Endothelial cell of umbilical vein (primary cell): ENCODE measurements at regions not wholly inside any gene's neighbourhood (a gene's known extent, or its start where the extent isn't known, plus 50 kb on each side); places are given as distances from the start of the nearest gene placed in this dataset.

Experiments
- BruUV-seq: library from RNA; stranded (reverse); fragments of 400-500 nt; replicated peaks from 2 replicates; lab custom pipeline; 2021; lab: Mats Ljungman, UMichigan
- CTCF ChIA-PET: fragments of 300-600, 350-600 bp; sonication (Branson Sonifier 250); formaldehyde crosslinking; loops from one replicate; lab custom pipeline; 2021; ENCODE audit warnings: antibody characterized with exemption, inconsistent platforms; lab: Charles Lee
- POLR2A ChIA-PET: fragments of 300-600, 350-600 bp; sonication (Branson Sonifier 250); formaldehyde crosslinking; loops from one replicate; lab custom pipeline; 2021; ENCODE audit warnings: antibody characterized with exemption, inconsistent platforms; lab: Charles Lee
- DNase-seq: peaks from one replicate; pipeline ENCODE4 v3.0.0-alpha.2; 2011; ENCODE audit warnings: low read depth, low spot score
- FAIRE-seq: peaks from 2 replicates; lab custom pipeline; 2011; peaks lifted over from hg19 to GRCh38; lab: Jason Lieb, UNC
- H2AFZ ChIP-seq: 2 replicates; pipeline ENCODE4 v1.6.0; 2012; ENCODE audit warnings: low read depth, low read length, control low read depth, inconsistent platforms
- H3K27ac ChIP-seq: 2 replicates; pipeline ENCODE4 v1.5.1; 2011; ENCODE audit warnings: low read depth, mild to moderate bottlenecking, control low read depth, low read length, moderate library complexity; ENCODE audit not compliant: insufficient read depth
- H3K27me3 ChIP-seq, 2 experiments: 2 replicates each; pipeline versions ENCODE4 v1.6.0 to v1.6.1; 2011; ENCODE audit warnings: low read length in 2 of 2, mixed read lengths in 1 of 2; ENCODE audit not compliant: control insufficient read depth in 2 of 2, insufficient read depth in 2 of 2
- H3K36me3 ChIP-seq, 2 experiments: 2 replicates in 1 of 2; 3 replicates in 1 of 2; pipeline ENCODE4 v1.5.1; 2011; ENCODE audit warnings: low read length in 2 of 2, mild to moderate bottlenecking in 1 of 2, moderate library complexity in 1 of 2; ENCODE audit not compliant: control insufficient read depth in 2 of 2, insufficient read depth in 2 of 2; ENCODE audit errors: extremely low read depth in 1 of 2
- H3K4me1 ChIP-seq: 3 replicates; pipeline ENCODE4 v1.5.1; 2011; ENCODE audit warnings: mild to moderate bottlenecking, low read length; ENCODE audit not compliant: control insufficient read depth, insufficient read depth; ENCODE audit errors: extremely low read depth
- H3K4me2 ChIP-seq: 2 replicates; pipeline ENCODE4 v1.6.1; 2011; ENCODE audit warnings: low read length, control low read depth, mixed read lengths; ENCODE audit not compliant: insufficient read depth
- H3K4me3 ChIP-seq, 3 experiments: fragments of 200-600 bp in 1 of 3; sonication (generic), shearing (Covaris generic) in 1 of 3; replicated peaks in 1 of 3; 2 replicates each; pipeline ENCODE4 v1.5.1; 2011 to 2016; ENCODE audit warnings: control low read depth in 3 of 3, low read length in 3 of 3, mild to moderate bottlenecking in 2 of 3, inconsistent platforms in 1 of 3, low read depth in 1 of 3, moderate library complexity in 1 of 3; ENCODE audit not compliant: insufficient read depth in 1 of 3
- H3K79me2 ChIP-seq: 2 replicates; pipeline ENCODE4 v1.6.0; 2012; ENCODE audit warnings: low read length, inconsistent platforms; ENCODE audit not compliant: control insufficient read depth, insufficient read depth
- H3K9ac ChIP-seq: replicated peaks from 2 replicates; pipeline ENCODE3; 2011; ENCODE audit warnings: low read length, control low read depth; ENCODE audit not compliant: insufficient read depth; ENCODE audit errors: extremely low read depth
- H3K9me1 ChIP-seq: replicated peaks from 3 replicates; pipeline ENCODE4 v1.6.0; 2011; ENCODE audit warnings: mild to moderate bottlenecking, low read length; ENCODE audit not compliant: control insufficient read depth, insufficient read depth; ENCODE audit errors: extremely low read depth
- H3K9me3 ChIP-seq: replicated peaks from 2 replicates; pipeline ENCODE4 v1.5.1; 2012; ENCODE audit warnings: low read length, inconsistent platforms; ENCODE audit not compliant: control insufficient read depth, insufficient read depth
- H4K20me1 ChIP-seq: replicated peaks from 2 replicates; pipeline ENCODE3; 2011; ENCODE audit warnings: mild to moderate bottlenecking, low read length; ENCODE audit not compliant: control insufficient read depth, insufficient read depth; ENCODE audit errors: extremely low read depth
- EZH2 ChIP-seq: IDR thresholded peaks from 2 replicates; pipeline ENCODE4 v1.6.1; 2012; ENCODE audit warnings: borderline replicate concordance, low read depth, mild to moderate bottlenecking, moderate library complexity, low read length, inconsistent platforms; ENCODE audit not compliant: severe bottlenecking
- FOS ChIP-seq: IDR thresholded peaks from 2 replicates; pipeline ENCODE4 v1.6.1; 2011; ENCODE audit warnings: mild to moderate bottlenecking, low read length, moderate library complexity, borderline replicate concordance; ENCODE audit not compliant: insufficient read depth
- GATA2 ChIP-seq: IDR thresholded peaks from 2 replicates; pipeline ENCODE4 v1.7.0; 2011; ENCODE audit warnings: low read depth, mild to moderate bottlenecking, moderate library complexity, mixed read lengths, low read length; ENCODE audit not compliant: insufficient read length, insufficient read depth
- JUN ChIP-seq: IDR thresholded peaks from 2 replicates; pipeline ENCODE4 v1.6.1; 2011; ENCODE audit warnings: borderline replicate concordance, low read depth; ENCODE audit not compliant: insufficient read length, insufficient read depth
- MAX ChIP-seq: IDR thresholded peaks from 2 replicates; pipeline ENCODE4 v1.6.1; 2011; ENCODE audit not compliant: insufficient read depth, insufficient read length
- MYC ChIP-seq: IDR thresholded peaks from one replicate; pipeline ENCODE4 v1.6.1; 2011; ENCODE audit warnings: mild to moderate bottlenecking, low read depth, low read length
- POLR2A ChIP-seq: IDR thresholded peaks from 2 replicates; pipeline ENCODE4 v1.6.1; 2012; ENCODE audit warnings: low read depth, mild to moderate bottlenecking, control low read depth, low read length
- POLR2AphosphoS5 ChIP-seq: IDR thresholded peaks from 2 replicates; pipeline ENCODE4 v1.6.1; 2012; ENCODE audit warnings: low read depth, mild to moderate bottlenecking, control low read depth, low read length, moderate library complexity; ENCODE audit not compliant: insufficient read depth
- dilution Hi-C: fragments of 300-500 bp; cut with MboI; formaldehyde crosslinking; loops from one replicate; pipeline ENCODE4 v1.15.0; 2019; ENCODE audit warnings: low sequenced_read_pairs; ENCODE audit not compliant: extremely low pct_ligation_motif_present
- intact Hi-C: fragments of 100-400 bp; cut with micrococcal nuclease; formaldehyde crosslinking; loops from one replicate; pipeline ENCODE4 v1.10.0; 2022
- TF ChIP-seq, protein P1 (sequence below), 2 donors: IDR thresholded peaks; 1 replicate in 1 of 2; 2 replicates in 1 of 2; pipeline ENCODE4 v1.5.1; 2011; ENCODE audit warnings: low read length in 2 of 2, mild to moderate bottlenecking in 2 of 2, moderate library complexity in 2 of 2, control low read depth in 1 of 2, inconsistent platforms in 1 of 2, low read depth in 1 of 2; ENCODE audit not compliant: insufficient read depth in 1 of 2; ENCODE audit errors: extremely low read depth in 1 of 2

DNA sequence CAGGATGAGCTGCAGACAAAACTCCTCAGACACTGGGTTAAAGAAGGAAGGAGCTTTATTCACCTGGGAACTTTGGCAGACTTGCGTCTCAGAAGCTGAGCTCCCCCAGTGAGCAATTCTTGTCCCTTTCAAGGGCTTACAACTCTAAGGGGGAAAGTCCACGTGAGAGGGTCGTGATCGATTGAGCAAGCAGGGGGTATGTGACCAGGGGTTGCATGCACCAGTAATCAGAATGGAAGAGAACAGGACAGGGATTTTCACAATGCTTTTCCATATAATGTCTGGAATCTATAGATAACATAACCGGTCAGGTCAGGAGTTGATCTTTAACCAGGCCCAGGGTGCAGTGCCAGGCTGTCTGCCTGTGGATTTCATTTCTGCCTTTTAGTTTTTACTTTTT is 202.8 kb upstream of the MRPS30 start:
- CTCF ChIA-PET, result no interaction called here

More for the DNA sequence above, 202.8 kb upstream of the MRPS30 start:
- dilution Hi-C loops (no loop called here), intact Hi-C loops (no loop called here)
- H3K4me2 ChIP-seq, result no peak overlapping the region
- H3K9me3 ChIP-seq, result no peaks in the 10 kb centered on the region
- BruUV-seq, result no TSS peak
- H3K4me3 ChIP-seq, result no peak overlapping the region
- H3K9ac ChIP-seq, result no peak overlapping the region
- no peaks in the 10 kb centered on the region for H3K36me3 ChIP-seq
- H3K27ac ChIP-seq, result no peak overlapping the region
- no peak for TF ChIP-seq JUN
- TF ChIP-seq MYC, result no peak
- TF ChIP-seq EZH2, result no peak
- TF ChIP-seq, protein P1, sequence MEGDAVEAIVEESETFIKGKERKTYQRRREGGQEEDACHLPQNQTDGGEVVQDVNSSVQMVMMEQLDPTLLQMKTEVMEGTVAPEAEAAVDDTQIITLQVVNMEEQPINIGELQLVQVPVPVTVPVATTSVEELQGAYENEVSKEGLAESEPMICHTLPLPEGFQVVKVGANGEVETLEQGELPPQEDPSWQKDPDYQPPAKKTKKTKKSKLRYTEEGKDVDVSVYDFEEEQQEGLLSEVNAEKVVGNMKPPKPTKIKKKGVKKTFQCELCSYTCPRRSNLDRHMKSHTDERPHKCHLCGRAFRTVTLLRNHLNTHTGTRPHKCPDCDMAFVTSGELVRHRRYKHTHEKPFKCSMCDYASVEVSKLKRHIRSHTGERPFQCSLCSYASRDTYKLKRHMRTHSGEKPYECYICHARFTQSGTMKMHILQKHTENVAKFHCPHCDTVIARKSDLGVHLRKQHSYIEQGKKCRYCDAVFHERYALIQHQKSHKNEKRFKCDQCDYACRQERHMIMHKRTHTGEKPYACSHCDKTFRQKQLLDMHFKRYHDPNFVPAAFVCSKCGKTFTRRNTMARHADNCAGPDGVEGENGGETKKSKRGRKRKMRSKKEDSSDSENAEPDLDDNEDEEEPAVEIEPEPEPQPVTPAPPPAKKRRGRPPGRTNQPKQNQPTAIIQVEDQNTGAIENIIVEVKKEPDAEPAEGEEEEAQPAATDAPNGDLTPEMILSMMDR (IDR thresholded peaks at IDR 0.05; ENCODE audit: extremely low read depth in 1 of 2, insufficient read depth in 1 of 2, low read depth in 1 of 2, low read length in 2 of 2), result no peak
- no peak for TF ChIP-seq POLR2A
- no peak for TF ChIP-seq FOS
- TF ChIP-seq GATA2, result no peak
- no peak for TF ChIP-seq MAX
- no peak for TF ChIP-seq POLR2AphosphoS5
- H3K27me3 ChIP-seq, result no peaks in the 10 kb centered on the region
- POLR2A ChIA-PET, result no interaction called here
- no peaks in the 10 kb centered on the region for H3K4me1 ChIP-seq
- DNase-seq (no peak), FAIRE-seq (no peak)
- H3K9me1 ChIP-seq, result no peaks in the 10 kb centered on the region
- no peak overlapping the region for H2AFZ ChIP-seq
- H4K20me1 ChIP-seq, result no peaks in the 10 kb centered on the region
- no peaks in the 10 kb centered on the region for H3K79me2 ChIP-seq
